GM23338 (cell line): ENCODE measurements at regions not wholly inside any gene's neighbourhood (a gene's known extent, or its start where the extent isn't known, plus 50 kb on each side); places are given as distances from the start of the nearest gene placed in this dataset.

ENCODE experiments used
- ATAC-seq: fragments of 200-7000 bp; cut with Tn5 transposase; 3 replicates; pipeline ENCODE4 v1.9.1; 2020
- DNase-seq: peaks from one replicate; pipeline ENCODE4 v3.0.0-alpha.2; 2015; ENCODE audit warnings: low spot score
- H2AFZ ChIP-seq: fragments of 200-600 bp; sonication (generic); 2 replicates; pipeline ENCODE4 v1.8.0; 2016; ENCODE audit warnings: antibody characterized with exemption, mild to moderate bottlenecking, moderate library complexity
- H3F3A ChIP-seq: fragments of 200-600 bp; sonication (generic); replicated peaks from 2 replicates; pipeline ENCODE4 v1.8.0; 2017; ENCODE audit warnings: antibody characterized with exemption, mixed run types, low read depth
- H3K27ac ChIP-seq: fragments of 200-600 bp; sonication (generic); 2 replicates; pipeline ENCODE4 v1.6.1; 2016; ENCODE audit warnings: low read depth
- H3K27me3 ChIP-seq: fragments of 200-600 bp; sonication (generic); 2 replicates; pipeline ENCODE4 v1.8.0; 2016; ENCODE audit warnings: mild to moderate bottlenecking, mixed run types, moderate library complexity; ENCODE audit not compliant: insufficient read depth
- H3K36me3 ChIP-seq: fragments of 200-600 bp; sonication (generic); 2 replicates; pipeline ENCODE4 v1.8.0; 2016; ENCODE audit warnings: mild to moderate bottlenecking; ENCODE audit not compliant: insufficient read depth
- H3K4me1 ChIP-seq: fragments of 200-600 bp; sonication (generic); 2 replicates; pipeline ENCODE4 v1.8.0; 2016; ENCODE audit warnings: mild to moderate bottlenecking, moderate library complexity; ENCODE audit not compliant: insufficient read depth
- H3K4me2 ChIP-seq: fragments of 200-600 bp; sonication (generic); 2 replicates; pipeline ENCODE4 v1.7.1; 2017; ENCODE audit warnings: mixed run types
- H3K4me3 ChIP-seq: fragments of 200-600 bp; sonication (generic); 2 replicates; pipeline ENCODE4 v1.6.1; 2016; ENCODE audit warnings: mixed run types
- H3K79me2 ChIP-seq: fragments of 200-600 bp; sonication (generic); replicated peaks from 2 replicates; pipeline ENCODE4 v1.8.0; 2017; ENCODE audit warnings: mild to moderate bottlenecking; ENCODE audit not compliant: insufficient read depth
- H3K9me2 ChIP-seq: fragments of 200-600 bp; sonication (generic); 2 replicates; pipeline ENCODE4 v1.8.0; 2017; ENCODE audit not compliant: insufficient read depth
- H4K20me1 ChIP-seq: fragments of 200-600 bp; sonication (generic); replicated peaks from 2 replicates; pipeline ENCODE4 v1.8.0; 2017; ENCODE audit warnings: mild to moderate bottlenecking; ENCODE audit not compliant: insufficient read depth
- H3K27ac Mint-ChIP-seq: 2 replicates; pipeline ENCODE4 v1.8.0; 2020; ENCODE audit warnings: inconsistent platforms, mild to moderate bottlenecking, moderate library complexity, mixed read lengths
- H3K27me3 Mint-ChIP-seq: 3 replicates; pipeline ENCODE4 v1.8.0; 2022; ENCODE audit warnings: low read depth, mild to moderate bottlenecking, moderate library complexity, mixed read lengths, inconsistent platforms; ENCODE audit not compliant: insufficient read depth, poor library complexity
- H3K36me3 Mint-ChIP-seq: 3 replicates; pipeline ENCODE4 v1.8.0; 2021; ENCODE audit warnings: low read depth, mild to moderate bottlenecking, inconsistent platforms, moderate library complexity, mixed read lengths
- H3K4me1 Mint-ChIP-seq: 3 replicates; pipeline ENCODE4 v1.8.0; 2020; ENCODE audit warnings: mild to moderate bottlenecking, inconsistent platforms, mixed read lengths
- H3K4me3 Mint-ChIP-seq: 3 replicates; pipeline ENCODE4 v1.8.0; 2021; ENCODE audit warnings: moderate library complexity, mild to moderate bottlenecking, inconsistent platforms, mixed read lengths
- H3K9me3 Mint-ChIP-seq: 3 replicates; pipeline ENCODE4 v1.8.0; 2020; ENCODE audit warnings: moderate library complexity, mild to moderate bottlenecking, inconsistent platforms, mixed read lengths
- CREB1 ChIP-seq: fragments of 250-450 bp; sonication (Bioruptor Pico); IDR thresholded peaks from 2 replicates; pipeline ENCODE4 v1.5.0; 2020; ENCODE audit warnings: low read depth, mild to moderate bottlenecking, moderate library complexity
- EZH2 ChIP-seq: fragments of 200-600 bp; sonication (generic); IDR thresholded peaks from one replicate; pipeline ENCODE4 v1.8.0; 2017; ENCODE audit warnings: antibody characterized with exemption, mild to moderate bottlenecking, low read depth; ENCODE audit not compliant: unreplicated experiment
- JUNB ChIP-seq: IDR thresholded peaks from one replicate; pipeline ENCODE4 v1.6.1; 2016; ENCODE audit warnings: antibody characterized with exemption; ENCODE audit not compliant: unreplicated experiment
- NANOG ChIP-seq: IDR thresholded peaks from 2 replicates; pipeline ENCODE4 v1.6.1; 2016; ENCODE audit warnings: antibody characterized with exemption, borderline replicate concordance
- POLR2AphosphoS5 ChIP-seq: IDR thresholded peaks from 2 replicates; pipeline ENCODE4 v1.6.1; 2016; ENCODE audit warnings: antibody characterized with exemption, low read depth
- STAT1 ChIP-seq: IDR thresholded peaks from one replicate; pipeline ENCODE4 v1.6.1; 2016; ENCODE audit warnings: antibody characterized with exemption; ENCODE audit not compliant: unreplicated experiment
- ZNF114 ChIP-seq: fragments of 250-450 bp; sonication (Bioruptor Pico); IDR thresholded peaks from 2 replicates; pipeline ENCODE4 v1.5.0; 2020; ENCODE audit warnings: mild to moderate bottlenecking, moderate library complexity
- TF ChIP-seq, protein P1 (sequence below), 2 experiments: fragments of 200-600 bp in 1 of 2; sonication (generic) in 1 of 2; conservative IDR thresholded peaks; 2 replicates each; pipeline versions ENCODE4 v1.5.1 to v1.6.1; 2016 to 2017; ENCODE audit warnings: antibody characterized with exemption in 2 of 2, low read depth in 2 of 2, mild to moderate bottlenecking in 2 of 2, moderate library complexity in 1 of 2
- TF ChIP-seq, protein P2 (sequence below): IDR thresholded peaks from one replicate; pipeline ENCODE4 v1.6.1; 2018; ENCODE audit warnings: antibody characterized with exemption; ENCODE audit not compliant: unreplicated experiment
- TF ChIP-seq, protein P3 (sequence below): fragments of 250-450 bp; sonication (Bioruptor Pico); IDR thresholded peaks from 2 replicates; pipeline ENCODE4 v1.5.0; 2020; ENCODE audit warnings: mild to moderate bottlenecking, moderate library complexity

DNA sequence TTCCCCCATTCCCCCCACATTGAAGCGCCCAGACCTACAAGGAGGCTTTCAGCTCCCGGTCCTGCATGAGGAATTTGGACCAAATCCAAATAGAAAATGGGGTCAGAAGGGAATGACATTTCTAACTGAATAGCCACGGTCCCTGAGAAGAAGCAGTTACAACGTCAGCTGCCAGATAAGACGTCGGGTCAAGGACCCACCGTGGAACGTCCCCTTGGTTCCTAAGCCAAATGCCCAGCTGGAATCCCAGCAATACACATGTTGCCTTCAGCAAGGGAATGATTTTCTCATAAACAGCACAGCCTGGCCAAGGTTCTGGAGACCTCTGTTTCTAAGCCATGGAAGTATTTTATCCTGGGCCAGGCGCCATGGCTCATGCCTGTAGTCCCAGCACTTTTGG, 109.1 kb upstream of the PEG3 start (continued):
- TF ChIP-seq POLR2AphosphoS5 (no peak), JUNB (no peak)
- TF ChIP-seq, protein P1, sequence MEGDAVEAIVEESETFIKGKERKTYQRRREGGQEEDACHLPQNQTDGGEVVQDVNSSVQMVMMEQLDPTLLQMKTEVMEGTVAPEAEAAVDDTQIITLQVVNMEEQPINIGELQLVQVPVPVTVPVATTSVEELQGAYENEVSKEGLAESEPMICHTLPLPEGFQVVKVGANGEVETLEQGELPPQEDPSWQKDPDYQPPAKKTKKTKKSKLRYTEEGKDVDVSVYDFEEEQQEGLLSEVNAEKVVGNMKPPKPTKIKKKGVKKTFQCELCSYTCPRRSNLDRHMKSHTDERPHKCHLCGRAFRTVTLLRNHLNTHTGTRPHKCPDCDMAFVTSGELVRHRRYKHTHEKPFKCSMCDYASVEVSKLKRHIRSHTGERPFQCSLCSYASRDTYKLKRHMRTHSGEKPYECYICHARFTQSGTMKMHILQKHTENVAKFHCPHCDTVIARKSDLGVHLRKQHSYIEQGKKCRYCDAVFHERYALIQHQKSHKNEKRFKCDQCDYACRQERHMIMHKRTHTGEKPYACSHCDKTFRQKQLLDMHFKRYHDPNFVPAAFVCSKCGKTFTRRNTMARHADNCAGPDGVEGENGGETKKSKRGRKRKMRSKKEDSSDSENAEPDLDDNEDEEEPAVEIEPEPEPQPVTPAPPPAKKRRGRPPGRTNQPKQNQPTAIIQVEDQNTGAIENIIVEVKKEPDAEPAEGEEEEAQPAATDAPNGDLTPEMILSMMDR (conservative IDR thresholded peaks at IDR 0.05; ENCODE audit: low read depth in 2 of 2): no peak
- TF ChIP-seq, protein P2, sequence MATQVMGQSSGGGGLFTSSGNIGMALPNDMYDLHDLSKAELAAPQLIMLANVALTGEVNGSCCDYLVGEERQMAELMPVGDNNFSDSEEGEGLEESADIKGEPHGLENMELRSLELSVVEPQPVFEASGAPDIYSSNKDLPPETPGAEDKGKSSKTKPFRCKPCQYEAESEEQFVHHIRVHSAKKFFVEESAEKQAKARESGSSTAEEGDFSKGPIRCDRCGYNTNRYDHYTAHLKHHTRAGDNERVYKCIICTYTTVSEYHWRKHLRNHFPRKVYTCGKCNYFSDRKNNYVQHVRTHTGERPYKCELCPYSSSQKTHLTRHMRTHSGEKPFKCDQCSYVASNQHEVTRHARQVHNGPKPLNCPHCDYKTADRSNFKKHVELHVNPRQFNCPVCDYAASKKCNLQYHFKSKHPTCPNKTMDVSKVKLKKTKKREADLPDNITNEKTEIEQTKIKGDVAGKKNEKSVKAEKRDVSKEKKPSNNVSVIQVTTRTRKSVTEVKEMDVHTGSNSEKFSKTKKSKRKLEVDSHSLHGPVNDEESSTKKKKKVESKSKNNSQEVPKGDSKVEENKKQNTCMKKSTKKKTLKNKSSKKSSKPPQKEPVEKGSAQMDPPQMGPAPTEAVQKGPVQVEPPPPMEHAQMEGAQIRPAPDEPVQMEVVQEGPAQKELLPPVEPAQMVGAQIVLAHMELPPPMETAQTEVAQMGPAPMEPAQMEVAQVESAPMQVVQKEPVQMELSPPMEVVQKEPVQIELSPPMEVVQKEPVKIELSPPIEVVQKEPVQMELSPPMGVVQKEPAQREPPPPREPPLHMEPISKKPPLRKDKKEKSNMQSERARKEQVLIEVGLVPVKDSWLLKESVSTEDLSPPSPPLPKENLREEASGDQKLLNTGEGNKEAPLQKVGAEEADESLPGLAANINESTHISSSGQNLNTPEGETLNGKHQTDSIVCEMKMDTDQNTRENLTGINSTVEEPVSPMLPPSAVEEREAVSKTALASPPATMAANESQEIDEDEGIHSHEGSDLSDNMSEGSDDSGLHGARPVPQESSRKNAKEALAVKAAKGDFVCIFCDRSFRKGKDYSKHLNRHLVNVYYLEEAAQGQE: no peak

DNA sequence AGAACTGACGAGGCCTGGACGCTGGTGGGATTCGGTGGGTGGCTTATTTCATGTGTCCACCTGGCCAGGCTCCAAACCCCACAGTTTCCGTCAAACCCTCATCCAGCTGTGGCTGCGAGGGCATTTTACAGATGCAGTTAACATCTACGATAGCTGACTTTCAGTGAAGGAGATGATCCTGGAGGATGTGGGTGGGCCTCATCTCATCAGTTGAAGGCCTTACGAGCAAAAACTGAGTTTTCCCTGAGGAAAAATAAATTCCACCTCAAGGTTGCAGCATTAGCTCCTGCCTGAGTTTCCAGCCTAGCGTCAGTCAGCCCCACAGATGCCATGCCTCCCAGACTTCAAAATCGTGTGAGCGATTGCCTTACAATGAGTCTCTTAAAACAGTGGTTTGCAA, 111.1 kb upstream of the PEG3 start:
- H3F3A ChIP-seq: no peaks in the 10 kb centered on the region
- H2AFZ ChIP-seq: no peak overlapping the region
- H3K79me2 ChIP-seq: no peaks in the 10 kb centered on the region
- Mint-ChIP-seq H3K36me3 (peaks cover 51% of the 10 kb centered on the region), H3K4me3 (no peak overlapping the region), H3K27ac (no peak overlapping the region), H3K9me3 (peaks cover 96% of the 10 kb centered on the region), H3K4me1 (no peaks in the 10 kb centered on the region; the same call in 2 of the 3 replicates), H3K27me3 (peaks cover 7% of the 10 kb centered on the region)
- H3K27ac ChIP-seq: no peak overlapping the region
- DNase-seq: no peak
- no peaks in the 10 kb centered on the region for H3K27me3 ChIP-seq
- no peaks in the 10 kb centered on the region for H4K20me1 ChIP-seq
- ATAC-seq: no peak
- H3K4me3 ChIP-seq: no peak overlapping the region
- H3K36me3 ChIP-seq: no peaks in the 10 kb centered on the region
- no peaks in the 10 kb centered on the region for H3K4me1 ChIP-seq
- H3K9me2 ChIP-seq: no peaks in the 10 kb centered on the region
- H3K4me2 ChIP-seq: no peak overlapping the region
- TF ChIP-seq, protein P3, sequence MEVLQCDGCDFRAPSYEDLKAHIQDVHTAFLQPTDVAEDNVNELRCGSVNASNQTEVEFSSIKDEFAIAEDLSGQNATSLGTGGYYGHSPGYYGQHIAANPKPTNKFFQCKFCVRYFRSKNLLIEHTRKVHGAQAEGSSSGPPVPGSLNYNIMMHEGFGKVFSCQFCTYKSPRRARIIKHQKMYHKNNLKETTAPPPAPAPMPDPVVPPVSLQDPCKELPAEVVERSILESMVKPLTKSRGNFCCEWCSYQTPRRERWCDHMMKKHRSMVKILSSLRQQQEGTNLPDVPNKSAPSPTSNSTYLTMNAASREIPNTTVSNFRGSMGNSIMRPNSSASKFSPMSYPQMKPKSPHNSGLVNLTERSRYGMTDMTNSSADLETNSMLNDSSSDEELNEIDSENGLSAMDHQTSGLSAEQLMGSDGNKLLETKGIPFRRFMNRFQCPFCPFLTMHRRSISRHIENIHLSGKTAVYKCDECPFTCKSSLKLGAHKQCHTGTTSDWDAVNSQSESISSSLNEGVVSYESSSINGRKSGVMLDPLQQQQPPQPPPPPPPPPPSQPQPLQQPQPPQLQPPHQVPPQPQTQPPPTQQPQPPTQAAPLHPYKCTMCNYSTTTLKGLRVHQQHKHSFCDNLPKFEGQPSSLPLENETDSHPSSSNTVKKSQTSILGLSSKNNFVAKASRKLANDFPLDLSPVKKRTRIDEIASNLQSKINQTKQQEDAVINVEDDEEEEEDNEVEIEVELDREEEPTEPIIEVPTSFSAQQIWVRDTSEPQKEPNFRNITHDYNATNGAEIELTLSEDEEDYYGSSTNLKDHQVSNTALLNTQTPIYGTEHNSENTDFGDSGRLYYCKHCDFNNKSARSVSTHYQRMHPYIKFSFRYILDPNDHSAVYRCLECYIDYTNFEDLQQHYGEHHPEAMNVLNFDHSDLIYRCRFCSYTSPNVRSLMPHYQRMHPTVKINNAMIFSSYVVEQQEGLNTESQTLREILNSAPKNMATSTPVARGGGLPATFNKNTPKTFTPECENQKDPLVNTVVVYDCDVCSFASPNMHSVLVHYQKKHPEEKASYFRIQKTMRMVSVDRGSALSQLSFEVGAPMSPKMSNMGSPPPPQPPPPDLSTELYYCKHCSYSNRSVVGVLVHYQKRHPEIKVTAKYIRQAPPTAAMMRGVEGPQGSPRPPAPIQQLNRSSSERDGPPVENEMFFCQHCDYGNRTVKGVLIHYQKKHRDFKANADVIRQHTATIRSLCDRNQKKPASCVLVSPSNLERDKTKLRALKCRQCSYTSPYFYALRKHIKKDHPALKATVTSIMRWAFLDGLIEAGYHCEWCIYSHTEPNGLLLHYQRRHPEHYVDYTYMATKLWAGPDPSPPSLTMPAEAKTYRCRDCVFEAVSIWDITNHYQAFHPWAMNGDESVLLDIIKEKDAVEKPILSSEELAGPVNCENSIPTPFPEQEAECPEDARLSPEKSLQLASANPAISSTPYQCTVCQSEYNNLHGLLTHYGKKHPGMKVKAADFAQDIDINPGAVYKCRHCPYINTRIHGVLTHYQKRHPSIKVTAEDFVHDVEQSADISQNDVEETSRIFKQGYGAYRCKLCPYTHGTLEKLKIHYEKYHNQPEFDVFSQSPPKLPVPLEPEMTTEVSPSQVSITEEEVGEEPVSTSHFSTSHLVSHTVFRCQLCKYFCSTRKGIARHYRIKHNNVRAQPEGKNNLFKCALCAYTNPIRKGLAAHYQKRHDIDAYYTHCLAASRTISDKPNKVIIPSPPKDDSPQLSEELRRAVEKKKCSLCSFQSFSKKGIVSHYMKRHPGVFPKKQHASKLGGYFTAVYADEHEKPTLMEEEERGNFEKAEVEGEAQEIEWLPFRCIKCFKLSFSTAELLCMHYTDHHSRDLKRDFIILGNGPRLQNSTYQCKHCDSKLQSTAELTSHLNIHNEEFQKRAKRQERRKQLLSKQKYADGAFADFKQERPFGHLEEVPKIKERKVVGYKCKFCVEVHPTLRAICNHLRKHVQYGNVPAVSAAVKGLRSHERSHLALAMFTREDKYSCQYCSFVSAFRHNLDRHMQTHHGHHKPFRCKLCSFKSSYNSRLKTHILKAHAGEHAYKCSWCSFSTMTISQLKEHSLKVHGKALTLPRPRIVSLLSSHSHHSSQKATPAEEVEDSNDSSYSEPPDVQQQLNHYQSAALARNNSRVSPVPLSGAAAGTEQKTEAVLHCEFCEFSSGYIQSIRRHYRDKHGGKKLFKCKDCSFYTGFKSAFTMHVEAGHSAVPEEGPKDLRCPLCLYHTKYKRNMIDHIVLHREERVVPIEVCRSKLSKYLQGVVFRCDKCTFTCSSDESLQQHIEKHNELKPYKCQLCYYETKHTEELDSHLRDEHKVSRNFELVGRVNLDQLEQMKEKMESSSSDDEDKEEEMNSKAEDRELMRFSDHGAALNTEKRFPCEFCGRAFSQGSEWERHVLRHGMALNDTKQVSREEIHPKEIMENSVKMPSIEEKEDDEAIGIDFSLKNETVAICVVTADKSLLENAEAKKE: no peak
- TF ChIP-seq EZH2: no peak
- no peak for TF ChIP-seq JUNB
- TF ChIP-seq NANOG: no peak
- TF ChIP-seq CREB1: no peak
- TF ChIP-seq STAT1: no peak
- TF ChIP-seq, protein P2: no peak
- no peak for TF ChIP-seq ZNF114 (CRISPR knock-in tag)
